Gastroesophageal sphincter (tissue), 4 donors: ENCODE measurements at regions not wholly inside any gene's neighbourhood (a gene's known extent, or its start where the extent isn't known, plus 50 kb on each side); places are given as distances from the start of the nearest gene placed in this dataset.

ENCODE experiments used
- ATAC-seq: fragments of 150-250 bp; one replicate; pipeline ENCODE4 v1.9.1; 2016; ENCODE audit warnings: mild to moderate bottlenecking, moderate library complexity
- H3K27ac ChIP-seq, 4 donors: fragments of 200-600 bp; sonication (generic) in 3 of 4; 1 replicate in 3 of 4; 2 replicates in 1 of 4; pipeline ENCODE4 v1.5.1; 2016 to 2019
- H3K27me3 ChIP-seq: fragments of 200-600 bp; sonication (generic); one replicate; pipeline ENCODE4 v1.5.1; 2019
- H3K36me3 ChIP-seq, 2 donors: fragments of 200-600 bp; sonication (generic); one replicate each; pipeline ENCODE4 v1.5.1; 2019; ENCODE audit warnings: control low read depth in 1 of 2
- H3K4me1 ChIP-seq, 3 donors: fragments of 200-600 bp; sonication (generic); 1 replicate in 2 of 3; 2 replicates in 1 of 3; pipeline ENCODE4 v1.5.1; 2016 to 2019; ENCODE audit warnings: control low read depth in 2 of 3
- H3K4me3 ChIP-seq, 2 donors: fragments of 200-600 bp; sonication (generic); one replicate each; pipeline ENCODE4 v1.5.1; 2019; ENCODE audit warnings: mild to moderate bottlenecking in 1 of 2, moderate library complexity in 1 of 2
- H3K9me3 ChIP-seq, 3 donors: fragments of 200-600 bp; sonication (generic); one replicate each; pipeline ENCODE4 v1.5.1; 2017 to 2019; ENCODE audit warnings: control low read depth in 2 of 3
- CTCF ChIP-seq, 4 experiments: fragments of 200-600 bp in 2 of 4; fragments of 450-650 bp in 2 of 4; sonication (generic) in 1 of 4; IDR thresholded peaks; one replicate each; pipeline ENCODE4 v1.5.1; 2017 to 2019; ENCODE audit warnings: antibody characterized with exemption in 4 of 4, mild to moderate bottlenecking in 2 of 4, moderate library complexity in 2 of 4
- EP300 ChIP-seq: sonication (generic); formaldehyde crosslinking; IDR thresholded peaks from one replicate; pipeline ENCODE4 v1.6.1; 2017; ENCODE audit warnings: antibody characterized with exemption, mild to moderate bottlenecking
- POLR2A ChIP-seq, 2 donors: fragments of 450-650 bp; IDR thresholded peaks; one replicate each; pipeline ENCODE4 v1.6.1; 2017; ENCODE audit warnings: antibody characterized with exemption in 2 of 2, mild to moderate bottlenecking in 2 of 2, moderate library complexity in 1 of 2
- POLR2AphosphoS5 ChIP-seq: sonication (generic); formaldehyde crosslinking; IDR thresholded peaks from one replicate; pipeline ENCODE4 v1.6.1; 2017; ENCODE audit warnings: antibody characterized with exemption
- WGBS, 2 donors: methylation state at CpG; one replicate each; pipeline ENCODE4 v1.1.5; 2018; ENCODE audit warnings: low coverage in 1 of 2; 5-methylcytosine and 5-hydroxymethylcytosine counted together

GRCh38 chr1:199067483-199067882 is 428.6 kb downstream of the PTPRC start:
- Histone ChIP-seq H3K4me3 (no peak overlapping the region), H3K36me3 (no peaks in the 10 kb centered on the region), H3K4me1 (no peaks in the 10 kb centered on the region), H3K27ac (no peak overlapping the region), H3K27me3 (no peaks in the 10 kb centered on the region), H3K9me3 (no peaks in the 10 kb centered on the region)
- 39 to 69% methylated on average over 2 of the region's 2 CpGs for WGBS, 2 donors
- TF ChIP-seq POLR2AphosphoS5, result no peak
- no peak for TF ChIP-seq EP300
- TF ChIP-seq CTCF (IDR thresholded peaks at IDR 0.05), result no peak
- TF ChIP-seq POLR2A (IDR thresholded peaks at IDR 0.05), result no peak
- no peak for ATAC-seq

- Histone ChIP-seq H3K36me3 (no peaks in the 10 kb centered on the region), H3K9me3 (no peaks in the 10 kb centered on the region), H3K27me3 (no peaks in the 10 kb centered on the region), H3K27ac (no peak overlapping the region), H3K4me1 (no peaks in the 10 kb centered on the region), H3K4me3 (no peak overlapping the region)
- no peak for ATAC-seq
- WGBS, 2 donors, result 100% methylated on average over 2 of the region's 2 CpGs
- TF ChIP-seq POLR2AphosphoS5 (no peak), EP300 (no peak), POLR2A (IDR thresholded peaks at IDR 0.05) (no peak), CTCF (IDR thresholded peaks at IDR 0.05) (no peak)
These were observed 432.2 kb downstream of the PTPRC start for GRCh38 chr1:199071080-199071479.

GRCh38 chr1:199073166-199073565 is 434.3 kb downstream of the PTPRC start:
- Histone ChIP-seq H3K27ac (no peak overlapping the region), H3K4me1 (no peaks in the 10 kb centered on the region), H3K4me3 (no peak overlapping the region), H3K36me3 (no peaks in the 10 kb centered on the region), H3K27me3 (no peaks in the 10 kb centered on the region), H3K9me3 (no peaks in the 10 kb centered on the region)
- TF ChIP-seq POLR2AphosphoS5, result no peak
- WGBS, 2 donors, result 68 to 80% methylated on average over 1 of the region's 1 CpG
- no peak for ATAC-seq

GRCh38 chr1:199075792-199076191 is 437.0 kb downstream of the PTPRC start:
- Histone ChIP-seq H3K27ac (no peak overlapping the region), H3K4me3 (no peak overlapping the region), H3K36me3 (no peaks in the 10 kb centered on the region), H3K9me3 (no peaks in the 10 kb centered on the region), H3K4me1 (no peaks in the 10 kb centered on the region), H3K27me3 (no peaks in the 10 kb centered on the region)
- TF ChIP-seq POLR2AphosphoS5, result no peak
- TF ChIP-seq POLR2A (IDR thresholded peaks at IDR 0.05), result no peak
- TF ChIP-seq CTCF (IDR thresholded peaks at IDR 0.05), result no peak
- TF ChIP-seq EP300, result no peak
- WGBS, 2 donors, result 60% methylated on average over 2 of the region's 2 CpGs; no CpG with 5 or more reads in 1 of the 2 donors
- no peak for ATAC-seq

- no peak for ATAC-seq
- no peak overlapping the region for H3K4me3 ChIP-seq
- TF ChIP-seq POLR2A (IDR thresholded peaks at IDR 0.05) (no peak), POLR2AphosphoS5 (no peak), EP300 (no peak), CTCF (IDR thresholded peaks at IDR 0.05) (no peak)
- 100% methylated on average over 1 of the region's 1 CpG for WGBS, 2 donors
- H3K27me3 ChIP-seq, result no peaks in the 10 kb centered on the region
- H3K4me1 ChIP-seq, result no peaks in the 10 kb centered on the region
- H3K36me3 ChIP-seq, result no peaks in the 10 kb centered on the region
- H3K27ac ChIP-seq, result no peak overlapping the region
- H3K9me3 ChIP-seq, result no peaks in the 10 kb centered on the region
These were observed 441.2 kb downstream of the PTPRC start for GRCh38 chr1:199079994-199080393.

GRCh38 chr1:199081739-199082138 is 442.9 kb downstream of the PTPRC start:
- ATAC-seq, result no peak

More at GRCh38 chr1:199081739-199082138, 442.9 kb downstream of the PTPRC start:
- H3K9me3 ChIP-seq, result no peaks in the 10 kb centered on the region
- no peaks in the 10 kb centered on the region for H3K36me3 ChIP-seq
- no peak overlapping the region for H3K27ac ChIP-seq
- no peaks in the 10 kb centered on the region for H3K27me3 ChIP-seq
- H3K4me1 ChIP-seq, result no peaks in the 10 kb centered on the region
- TF ChIP-seq POLR2AphosphoS5, result no peak
- no peak for TF ChIP-seq POLR2A (IDR thresholded peaks at IDR 0.05)
- TF ChIP-seq CTCF (IDR thresholded peaks at IDR 0.05), result no peak
- no peak for TF ChIP-seq EP300
- H3K4me3 ChIP-seq, result no peak overlapping the region
